A549 (cell line): ENCODE measurements at regions not wholly inside any gene's neighbourhood (a gene's known extent, or its start where the extent isn't known, plus 50 kb on each side); places are given as distances from the start of the nearest gene placed in this dataset.

ENCODE experiments used
- ATAC-seq, 2 experiments: fragments of 200-7000 bp in 1 of 2; fragments of >200 bp in 1 of 2; cut with Nextera tagmentation in 1 of 2; cut with Tn5 transposase in 1 of 2; 3 replicates each; pipeline versions ENCODE4 v1.8.0 to v1.9.1; 2018 to 2020; ENCODE audit warnings: mild to moderate bottlenecking in 1 of 2, moderate library complexity in 1 of 2
- CTCF ChIA-PET: fragments of 300-600 bp; sonication (Branson Sonifier 250); formaldehyde crosslinking; extraction: SDS; loops from one replicate; lab custom pipeline; 2021; ENCODE audit warnings: antibody characterized with exemption, inconsistent platforms; lab: Yijun Ruan, JAX
- POLR2A ChIA-PET: fragments of 350-600 bp; formaldehyde crosslinking; extraction: SDS; loops from one replicate; lab custom pipeline; 2021; ENCODE audit warnings: antibody characterized with exemption, inconsistent platforms; lab: Yijun Ruan, JAX
- DNase-seq, 2 experiments: peaks; one replicate each; pipeline versions ENCODE4 v3.0.0 to v3.0.0-alpha.2; 2011 to 2016; ENCODE audit warnings: low read depth in 1 of 2, low spot score in 1 of 2
- FAIRE-seq: peaks from 2 replicates; lab custom pipeline; 2011; peaks lifted over from hg19 to GRCh38; lab: Jason Lieb, UNC
- H3K27ac ChIP-seq, 2 experiments: fragments of >200 bp; sonication (Bioruptor Twin); formaldehyde crosslinking; 3 replicates each; pipeline ENCODE4 v1.5.1; 2016 to 2017
- H3K4me1 ChIP-seq: fragments of >200 bp; sonication (Bioruptor Twin); formaldehyde crosslinking; 3 replicates; pipeline ENCODE4 v1.6.1; 2016
- H3K4me2 ChIP-seq: fragments of >200 bp; sonication (Bioruptor Twin); formaldehyde crosslinking; 3 replicates; pipeline ENCODE4 v1.6.1; 2016
- H3K4me3 ChIP-seq: fragments of >200 bp; sonication (Bioruptor Twin); formaldehyde crosslinking; 3 replicates; pipeline ENCODE4 v1.5.1; 2016
- H3K9me3 ChIP-seq: fragments of >200 bp; sonication (Bioruptor Twin); formaldehyde crosslinking; 3 replicates; pipeline ENCODE4 v1.6.1; 2016
- BCL3 ChIP-seq: fragments of >200 bp; sonication (Bioruptor Twin); formaldehyde crosslinking; IDR thresholded peaks from 3 replicates; pipeline ENCODE4 v1.6.1; 2016
- BHLHE40 ChIP-seq: IDR thresholded peaks from 2 replicates; pipeline ENCODE4 v1.6.1; 2012; ENCODE audit warnings: low read depth, low read length, inconsistent platforms
- CBX2 ChIP-seq: fragments of 200-600 bp; sonication (generic); IDR thresholded peaks from 2 replicates; pipeline ENCODE4 v1.6.1; 2016; ENCODE audit warnings: low read depth, mild to moderate bottlenecking, borderline replicate concordance
- E2F6 ChIP-seq: IDR thresholded peaks from 2 replicates; pipeline ENCODE4 v1.6.1; 2012; ENCODE audit warnings: low read depth, borderline replicate concordance
- EHF ChIP-seq: fragments of 250-450 bp; sonication (Bioruptor Pico); IDR thresholded peaks from 2 replicates; pipeline ENCODE4 v1.5.0; 2020; ENCODE audit warnings: mild to moderate bottlenecking
- EP300 ChIP-seq, 2 experiments: fragments of >200 bp; sonication (Bioruptor Twin); formaldehyde crosslinking; IDR thresholded peaks; 2 replicates in 1 of 2; 3 replicates in 1 of 2; pipeline ENCODE4 v1.6.1; 2016 to 2017
- FOSB ChIP-seq: fragments of 250-450 bp; sonication (Bioruptor Pico); IDR thresholded peaks from 2 replicates; pipeline ENCODE4 v1.5.0; 2020; ENCODE audit warnings: mild to moderate bottlenecking, moderate library complexity
- GATA3 ChIP-seq: IDR thresholded peaks from 2 replicates; pipeline ENCODE4 v1.6.1; 2012; ENCODE audit warnings: borderline replicate concordance
- HEYL ChIP-seq: fragments of 250-450 bp; sonication (Bioruptor Pico); IDR thresholded peaks from 2 replicates; pipeline ENCODE4 v1.8.0; 2021; ENCODE audit warnings: mild to moderate bottlenecking, moderate library complexity
- HMGXB4 ChIP-seq: fragments of 250-450 bp; sonication (Bioruptor Pico); IDR thresholded peaks from 2 replicates; pipeline ENCODE4 v1.5.0; 2021; ENCODE audit warnings: mild to moderate bottlenecking, moderate library complexity, borderline replicate concordance
- HOXA7 ChIP-seq: fragments of 250-450 bp; sonication (Bioruptor Pico); IDR thresholded peaks from 2 replicates; pipeline ENCODE4 v1.5.0; 2020; ENCODE audit warnings: mild to moderate bottlenecking, moderate library complexity
- HOXB13 ChIP-seq: fragments of 250-450 bp; sonication (Bioruptor Pico); IDR thresholded peaks from 2 replicates; pipeline ENCODE4 v1.5.0; 2020; ENCODE audit warnings: low read depth, mild to moderate bottlenecking, moderate library complexity
- MAX ChIP-seq: IDR thresholded peaks from 2 replicates; pipeline ENCODE4 v1.6.1; 2012
- MYC ChIP-seq: IDR thresholded peaks from 2 replicates; pipeline ENCODE4 v1.6.1; 2012; ENCODE audit warnings: mild to moderate bottlenecking, inconsistent platforms, low read length, improper control_type of control experiment, borderline replicate concordance
- POLR2A ChIP-seq: IDR thresholded peaks from 2 replicates; pipeline ENCODE4 v1.6.1; 2012; ENCODE audit warnings: mild to moderate bottlenecking, low read length
- REST ChIP-seq: fragments of 200-600 bp; sonication (generic); IDR thresholded peaks from 2 replicates; pipeline ENCODE4 v1.6.1; 2016; ENCODE audit warnings: antibody characterized with exemption, mild to moderate bottlenecking, moderate library complexity
- SREBF2 ChIP-seq: fragments of 450-650 bp; IDR thresholded peaks from 2 replicates; pipeline ENCODE4 v1.6.1; 2014; ENCODE audit warnings: mild to moderate bottlenecking, moderate library complexity
- TFCP2L1 ChIP-seq: fragments of 250-450 bp; sonication (Bioruptor Pico); IDR thresholded peaks from 2 replicates; pipeline ENCODE4 v1.5.0; 2021; ENCODE audit warnings: mild to moderate bottlenecking
- ZFP36 ChIP-seq: fragments of 450-650 bp; IDR thresholded peaks from 2 replicates; pipeline ENCODE4 v1.6.1; 2014; ENCODE audit warnings: borderline replicate concordance; ENCODE audit not compliant: partially characterized antibody
- ZNF302 ChIP-seq: fragments of 250-450 bp; sonication (Bioruptor Pico); IDR thresholded peaks from 2 replicates; pipeline ENCODE4 v1.9.0; 2021; ENCODE audit warnings: inconsistent platforms, mild to moderate bottlenecking, moderate library complexity
- WGBS: methylation state at CpG from one replicate; pipeline ENCODE4 v1.1.6; 2017; ENCODE audit errors: missing lambda C conversion rate; 5-methylcytosine and 5-hydroxymethylcytosine counted together

GRCh38 chr9:24899463-24899862, 353.8 kb upstream of the IZUMO3 start:
- TF ChIP-seq MAX: no peak
- TF ChIP-seq HMGXB4 (CRISPR knock-in tag): no peak
- TF ChIP-seq MYC: no peak
- TF ChIP-seq HOXA7 (CRISPR knock-in tag): no peak
- no peak for TF ChIP-seq GATA3
- TF ChIP-seq REST: no peak
- no peak for TF ChIP-seq SREBF2
- no peak for TF ChIP-seq ZFP36
- no peak for TF ChIP-seq CBX2
- no peak for TF ChIP-seq HEYL
- no peak for TF ChIP-seq E2F6
- no peak for TF ChIP-seq TFCP2L1
- no peak for TF ChIP-seq FOSB (CRISPR knock-in tag)
- TF ChIP-seq BCL3: no peak
- TF ChIP-seq HOXB13 (CRISPR knock-in tag): no peak
- ChIA-PET POLR2A (no interaction called here), CTCF (no interaction called here)
- FAIRE-seq (no peak), DNase-seq (no peak), ATAC-seq (no peak)
- no peak overlapping the region for H3K4me3 ChIP-seq
- H3K9me3 ChIP-seq: no peaks in the 10 kb centered on the region
- no peak overlapping the region for H3K4me2 ChIP-seq
- 1% methylated on average over 4 of the region's 4 CpGs for WGBS
- no peaks in the 10 kb centered on the region for H3K4me1 ChIP-seq
- no peak overlapping the region for H3K27ac ChIP-seq

GRCh38 chr9:24897826-24898225, 352.1 kb upstream of the IZUMO3 start:
- no peak for TF ChIP-seq EHF (CRISPR knock-in tag)
- TF ChIP-seq ZNF302 (CRISPR knock-in tag): no peak
- no peak for TF ChIP-seq POLR2A
- TF ChIP-seq EP300 (IDR thresholded peaks at IDR 0.05): no peak
- no peak for TF ChIP-seq BHLHE40
- ChIA-PET CTCF (no interaction called here), POLR2A (no interaction called here)
- 39% methylated on average over 15 of the region's 15 CpGs for WGBS
- no peak for FAIRE-seq
- no peak overlapping the region for H3K27ac ChIP-seq
- ATAC-seq: no peak
- no peak for DNase-seq
- no peaks in the 10 kb centered on the region for H3K4me1 ChIP-seq
- no peak overlapping the region for H3K4me2 ChIP-seq
- H3K9me3 ChIP-seq: no peaks in the 10 kb centered on the region
- no peak overlapping the region for H3K4me3 ChIP-seq
